Transverse colon (tissue), 4 donors: ENCODE measurements at regions not wholly inside any gene's neighbourhood (a gene's known extent, or its start where the extent isn't known, plus 50 kb on each side); places are given as distances from the start of the nearest gene placed in this dataset.

Experiments
- DNase-seq: peaks from one replicate; pipeline ENCODE4 v3.0.0-alpha.2; 2019
- H3K27ac ChIP-seq, 4 donors: fragments of 200-600 bp; sonication (generic); 2 replicates each; pipeline ENCODE4 v1.5.1; 2016 to 2018; ENCODE audit warnings: inconsistent platforms in 4 of 4
- H3K27me3 ChIP-seq: fragments of 200-600 bp; sonication (generic); 2 replicates; pipeline ENCODE4 v1.5.1; 2017; ENCODE audit warnings: inconsistent platforms
- H3K36me3 ChIP-seq, 4 donors: fragments of 200-600 bp; sonication (generic); 2 replicates each; pipeline ENCODE4 v1.5.1; 2017 to 2019; ENCODE audit warnings: inconsistent platforms in 4 of 4
- H3K4me1 ChIP-seq, 4 donors: fragments of 200-600 bp; sonication (generic); 2 replicates each; pipeline ENCODE4 v1.5.1; 2017 to 2020; ENCODE audit warnings: inconsistent platforms in 4 of 4
- H3K4me3 ChIP-seq, 4 donors: fragments of 200-600 bp; sonication (generic); 1 replicate in 1 of 4; 2 replicates in 3 of 4; pipeline versions ENCODE4 v1.5.1 to v1.6.1; 2017 to 2019; ENCODE audit warnings: inconsistent platforms in 4 of 4
- H3K9me3 ChIP-seq, 2 donors: fragments of 200-600 bp; sonication (generic); 2 replicates each; pipeline ENCODE4 v1.5.1; 2017 to 2019; ENCODE audit warnings: inconsistent platforms in 2 of 2
- EP300 ChIP-seq: sonication (generic); formaldehyde crosslinking; IDR thresholded peaks from one replicate; pipeline ENCODE4 v1.6.1; 2017; ENCODE audit warnings: antibody characterized with exemption, low read depth
- POLR2A ChIP-seq: fragments of 450-650 bp; IDR thresholded peaks from one replicate; pipeline ENCODE4 v1.6.1; 2016; ENCODE audit warnings: antibody characterized with exemption, mild to moderate bottlenecking, moderate library complexity
- POLR2AphosphoS5 ChIP-seq, 3 donors: sonication (generic); formaldehyde crosslinking; IDR thresholded peaks; one replicate each; pipeline ENCODE4 v1.6.1; 2016; ENCODE audit warnings: antibody characterized with exemption in 3 of 3
- whole genome bisulfite sequencing, 2 donors: methylation state at CpG; one replicate each; pipeline ENCODE4 v1.1.5; 2018; ENCODE audit warnings: low coverage in 1 of 2; 5-methylcytosine and 5-hydroxymethylcytosine counted together
- in situ Hi-C, 4 donors: fragments of 200-750 bp; cut with MboI; loops; one replicate each; pipeline versions ENCODE4 v1.15.0 to v1.15.1; 2017; ENCODE audit warnings: low sequenced_read_pairs in 3 of 4, low pct_ligation_motif_present in 1 of 4, low pct_unique_long_range_greater_than_20kb in 1 of 4
- intact Hi-C: fragments of 100-400 bp; cut with DNase I; formaldehyde crosslinking; loops from one replicate; pipeline ENCODE4 v1.15.1; 2023; ENCODE audit warnings: low total_unique reads
- TF ChIP-seq, protein P1 (sequence below), 5 experiments: fragments of 200-600 bp in 3 of 5; fragments of 450-650 bp in 2 of 5; sonication (generic) in 3 of 5; IDR thresholded peaks; 1 replicate in 2 of 5; 2 replicates in 3 of 5; pipeline ENCODE4 v1.5.1; 2016 to 2017; ENCODE audit warnings: antibody characterized with exemption in 5 of 5, inconsistent platforms in 3 of 5, mild to moderate bottlenecking in 2 of 5, moderate library complexity in 1 of 5

DNA sequence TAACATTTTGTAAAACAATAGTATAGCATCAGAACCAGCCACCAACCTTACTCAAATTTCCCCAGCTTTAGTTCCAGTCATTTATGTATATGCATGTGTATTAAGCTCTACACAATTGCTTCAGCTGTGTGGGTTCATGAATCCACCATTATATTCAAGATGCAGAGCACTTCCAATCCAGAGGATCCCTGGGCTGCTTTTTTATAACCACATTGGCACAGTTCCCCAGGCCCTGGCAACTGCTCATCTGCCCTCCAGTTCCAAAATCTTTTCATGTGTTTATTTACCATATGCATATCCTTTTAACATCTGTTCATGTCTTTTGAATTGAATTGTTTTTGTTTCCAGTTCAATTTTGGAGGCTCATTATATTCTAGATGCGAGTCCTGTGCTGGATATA lies 482.9 kb upstream of the HS6ST1 start:
- DNase-seq, result no peak
- intact Hi-C loops (no loop called here), in situ Hi-C loops (no loop called here)
- H3K4me3 ChIP-seq, result no peak overlapping the region
- H3K27me3 ChIP-seq, result no peaks in the 10 kb centered on the region
- TF ChIP-seq EP300, result no peak
- no peak for TF ChIP-seq POLR2AphosphoS5 (IDR thresholded peaks at IDR 0.05)
- TF ChIP-seq, protein P1, sequence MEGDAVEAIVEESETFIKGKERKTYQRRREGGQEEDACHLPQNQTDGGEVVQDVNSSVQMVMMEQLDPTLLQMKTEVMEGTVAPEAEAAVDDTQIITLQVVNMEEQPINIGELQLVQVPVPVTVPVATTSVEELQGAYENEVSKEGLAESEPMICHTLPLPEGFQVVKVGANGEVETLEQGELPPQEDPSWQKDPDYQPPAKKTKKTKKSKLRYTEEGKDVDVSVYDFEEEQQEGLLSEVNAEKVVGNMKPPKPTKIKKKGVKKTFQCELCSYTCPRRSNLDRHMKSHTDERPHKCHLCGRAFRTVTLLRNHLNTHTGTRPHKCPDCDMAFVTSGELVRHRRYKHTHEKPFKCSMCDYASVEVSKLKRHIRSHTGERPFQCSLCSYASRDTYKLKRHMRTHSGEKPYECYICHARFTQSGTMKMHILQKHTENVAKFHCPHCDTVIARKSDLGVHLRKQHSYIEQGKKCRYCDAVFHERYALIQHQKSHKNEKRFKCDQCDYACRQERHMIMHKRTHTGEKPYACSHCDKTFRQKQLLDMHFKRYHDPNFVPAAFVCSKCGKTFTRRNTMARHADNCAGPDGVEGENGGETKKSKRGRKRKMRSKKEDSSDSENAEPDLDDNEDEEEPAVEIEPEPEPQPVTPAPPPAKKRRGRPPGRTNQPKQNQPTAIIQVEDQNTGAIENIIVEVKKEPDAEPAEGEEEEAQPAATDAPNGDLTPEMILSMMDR (IDR thresholded peaks at IDR 0.05), result no peak
- TF ChIP-seq POLR2A, result no peak
- WGBS, 2 donors, result 42 to 65% methylated on average over 1 of the region's 1 CpG
- no peaks in the 10 kb centered on the region for H3K9me3 ChIP-seq
- no peaks in the 10 kb centered on the region for H3K36me3 ChIP-seq
- H3K4me1 ChIP-seq, result no peaks in the 10 kb centered on the region
- H3K27ac ChIP-seq, result no peak overlapping the region

DNA sequence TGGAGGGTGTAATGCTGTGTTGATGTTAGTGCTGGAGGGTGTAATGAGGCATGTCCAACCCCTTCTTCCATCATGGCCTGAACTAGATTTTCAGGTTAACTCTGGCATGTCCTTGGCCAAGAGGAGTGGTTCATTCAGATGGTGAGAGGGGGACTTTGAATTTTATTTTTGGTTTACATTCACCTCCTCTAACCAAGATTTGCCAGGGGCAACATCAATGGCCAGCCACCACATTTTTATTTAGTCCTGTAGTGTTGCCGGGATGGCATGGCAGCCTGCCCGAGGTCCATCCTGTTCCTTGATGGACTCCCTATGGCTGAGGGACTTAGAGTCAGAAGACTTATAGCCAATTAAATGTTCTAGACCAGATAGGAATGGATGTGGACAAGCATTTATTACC lies 484.6 kb upstream of the HS6ST1 start:
- intact Hi-C loops (no loop called here), in situ Hi-C loops (no loop called here)
- no peak for DNase-seq
- no peak overlapping the region for H3K27ac ChIP-seq
- no peaks in the 10 kb centered on the region for H3K27me3 ChIP-seq
- TF ChIP-seq POLR2A, result no peak
- TF ChIP-seq POLR2AphosphoS5 (IDR thresholded peaks at IDR 0.05), result no peak
- TF ChIP-seq, protein P1 (IDR thresholded peaks at IDR 0.05), result no peak
- no peak for TF ChIP-seq EP300
- H3K4me1 ChIP-seq, result no peaks in the 10 kb centered on the region
- WGBS, 2 donors, result 83 to 90% methylated on average over 1 to 2 of the region's 2 CpGs
- no peaks in the 10 kb centered on the region for H3K9me3 ChIP-seq
- H3K36me3 ChIP-seq, result no peaks in the 10 kb centered on the region
- no peak overlapping the region for H3K4me3 ChIP-seq

DNA sequence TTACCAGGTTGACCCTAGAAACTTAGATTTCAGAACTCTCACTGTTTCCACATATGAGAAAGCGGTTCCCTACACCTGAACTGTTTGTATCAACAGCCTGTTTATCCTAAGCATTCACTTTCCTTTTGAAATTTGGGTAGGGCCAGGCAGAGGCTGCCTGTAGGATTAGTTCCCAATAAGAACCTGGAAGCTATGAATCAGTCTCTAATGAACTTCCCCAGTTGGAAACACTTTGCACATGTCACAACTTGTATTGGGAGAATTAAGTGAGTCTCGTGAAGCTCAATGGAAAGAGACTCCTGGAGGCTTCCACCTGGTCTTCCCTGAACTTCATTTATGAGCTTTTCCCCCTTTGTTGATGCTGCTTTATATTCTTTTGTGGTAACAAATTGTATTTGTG lies 486.6 kb upstream of the HS6ST1 start:
- intact Hi-C loops, result no loop called here
- no peak for TF ChIP-seq POLR2AphosphoS5 (IDR thresholded peaks at IDR 0.05)
- no peak for TF ChIP-seq POLR2A
- TF ChIP-seq EP300, result no peak
- TF ChIP-seq, protein P1 (IDR thresholded peaks at IDR 0.05), result no peak
- Histone ChIP-seq H3K27me3 (no peaks in the 10 kb centered on the region), H3K9me3 (no peaks in the 10 kb centered on the region), H3K4me1 (no peaks in the 10 kb centered on the region), H3K4me3 (no peak overlapping the region), H3K27ac (no peak overlapping the region), H3K36me3 (no peaks in the 10 kb centered on the region)
- WGBS, 2 donors, result 46 to 100% methylated on average over 1 to 2 of the region's 2 CpGs
- DNase-seq, result no peak
- in situ Hi-C loops, result no loop called here

DNA sequence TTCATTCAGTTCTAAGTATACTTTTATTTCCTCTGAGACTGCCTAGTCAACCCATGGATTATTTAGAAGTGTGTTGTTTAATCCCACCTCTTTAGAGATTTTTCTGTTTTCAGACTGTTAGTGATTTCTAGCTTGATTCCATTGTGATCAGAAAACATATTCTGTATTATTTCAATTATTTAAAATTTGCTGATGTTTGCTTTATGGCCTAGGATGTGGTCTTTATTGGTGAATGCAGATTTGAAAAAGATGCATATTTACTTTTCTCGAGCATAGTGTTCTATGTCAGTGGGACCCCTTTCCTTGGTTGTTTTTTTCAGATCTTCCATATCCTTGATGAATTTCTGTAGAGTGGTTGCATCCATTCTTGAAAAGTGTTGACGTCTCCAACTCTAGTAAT lies 487.2 kb upstream of the HS6ST1 start:
- WGBS, 2 donors, result 68 to 80% methylated on average over 2 of the region's 2 CpGs
- H3K27ac ChIP-seq, result no peak overlapping the region
- H3K27me3 ChIP-seq, result no peaks in the 10 kb centered on the region
- no peak for DNase-seq
- no peaks in the 10 kb centered on the region for H3K36me3 ChIP-seq
- H3K4me1 ChIP-seq, result no peaks in the 10 kb centered on the region
- intact Hi-C loops (no loop called here), in situ Hi-C loops (no loop called here)
- no peak overlapping the region for H3K4me3 ChIP-seq
- TF ChIP-seq, protein P1 (IDR thresholded peaks at IDR 0.05), result no peak
- TF ChIP-seq POLR2AphosphoS5 (IDR thresholded peaks at IDR 0.05), result no peak
- TF ChIP-seq POLR2A, result no peak
- no peak for TF ChIP-seq EP300
- no peaks in the 10 kb centered on the region for H3K9me3 ChIP-seq
